NCI-H1436 treated with DMSO at 0.1 percent for 48 hours (cell line): ENCODE measurements at regions not wholly inside any gene's neighbourhood (a gene's known extent, or its start where the extent isn't known, plus 50 kb on each side); places are given as distances from the start of the nearest gene placed in this dataset.

ENCODE experiments used
- DNase-seq: peaks from one replicate; lab custom pipeline; 2025; lab: John Stamatoyannopoulos, UW

DNA sequence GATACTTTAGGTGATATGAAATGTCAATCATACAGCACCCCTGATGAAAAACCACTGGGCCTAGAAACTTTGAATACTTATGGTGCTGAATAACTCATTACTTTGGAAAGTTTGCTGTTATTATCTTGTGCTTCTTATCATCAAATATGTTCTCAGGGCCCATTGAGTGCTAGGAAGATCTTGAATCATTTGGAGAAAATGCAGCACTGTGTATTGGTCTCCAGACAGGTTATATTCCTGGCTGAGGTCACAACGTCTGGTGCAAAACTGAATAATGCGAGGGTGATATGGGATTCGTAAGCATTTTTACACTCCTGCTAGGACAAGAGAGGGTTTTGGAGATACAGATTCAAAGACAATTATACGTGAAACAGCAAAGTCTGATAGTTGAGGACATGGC lies 249.4 kb upstream of the TNC start:
- DNase-seq, result no peak

DNA sequence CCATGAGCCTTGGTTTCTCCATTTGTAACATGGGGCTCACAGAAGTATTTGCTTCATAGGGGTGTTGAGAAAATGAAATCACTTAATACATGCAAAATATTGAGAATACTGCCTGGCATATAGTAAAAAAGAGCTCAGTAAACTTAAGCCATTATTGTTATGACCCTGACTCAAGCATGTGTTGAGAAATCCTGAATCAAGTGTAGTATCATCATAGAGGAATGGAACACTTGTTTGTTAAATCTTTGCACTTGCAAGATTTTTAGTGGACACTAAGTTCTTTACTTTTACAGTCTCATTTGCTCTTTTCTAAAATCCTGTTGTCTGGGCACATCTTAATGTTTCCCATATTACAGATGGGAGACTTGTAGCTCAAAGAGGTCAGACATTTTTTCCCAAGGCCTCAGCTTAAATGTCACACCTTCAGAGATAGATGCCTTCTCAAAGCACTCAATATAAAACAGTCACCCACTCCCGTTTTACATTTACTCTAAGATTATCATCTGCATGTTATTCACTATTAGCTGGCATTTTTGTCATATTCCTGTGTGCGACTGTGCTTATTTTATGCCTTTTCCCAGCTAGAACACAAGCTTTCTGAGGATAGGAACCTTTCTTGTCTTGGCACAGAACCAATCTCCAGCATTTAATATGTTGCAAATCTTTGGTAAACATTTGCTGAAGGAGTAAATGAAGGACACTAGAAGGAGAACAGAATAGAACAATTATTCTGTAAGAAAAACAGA lies 250.0 kb upstream of the TNC start:
- no peak for DNase-seq

DNA sequence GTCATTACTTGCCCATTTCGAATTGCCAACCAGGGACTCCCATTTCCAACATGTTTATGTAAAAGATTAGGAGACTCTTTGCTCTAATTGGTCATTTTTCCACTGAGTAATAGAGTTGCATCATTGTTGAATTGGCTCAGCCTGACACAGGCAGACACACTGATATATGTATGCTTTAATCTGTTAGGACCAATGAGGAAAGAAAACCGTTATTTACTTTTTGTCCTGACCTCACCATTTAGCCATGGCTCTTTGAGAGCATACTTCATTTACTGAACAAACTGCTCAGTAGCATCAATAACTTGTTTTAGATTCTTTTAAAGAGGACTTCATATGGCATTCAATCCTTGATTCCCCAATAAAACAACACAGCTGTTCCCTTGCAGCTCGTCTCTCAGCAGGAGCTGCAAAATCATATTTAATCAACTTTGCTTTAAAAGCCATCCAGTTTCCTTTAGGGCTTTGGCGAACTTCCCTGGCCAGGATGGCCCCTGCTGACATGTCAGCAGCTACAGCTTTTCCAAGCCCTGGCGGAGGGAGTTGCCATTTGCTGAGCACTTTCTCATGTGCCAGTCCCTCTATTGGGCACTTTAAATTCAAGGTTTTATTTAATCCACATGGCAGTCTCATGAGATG lies 251.5 kb upstream of the TNC start:
- no peak for DNase-seq

DNA sequence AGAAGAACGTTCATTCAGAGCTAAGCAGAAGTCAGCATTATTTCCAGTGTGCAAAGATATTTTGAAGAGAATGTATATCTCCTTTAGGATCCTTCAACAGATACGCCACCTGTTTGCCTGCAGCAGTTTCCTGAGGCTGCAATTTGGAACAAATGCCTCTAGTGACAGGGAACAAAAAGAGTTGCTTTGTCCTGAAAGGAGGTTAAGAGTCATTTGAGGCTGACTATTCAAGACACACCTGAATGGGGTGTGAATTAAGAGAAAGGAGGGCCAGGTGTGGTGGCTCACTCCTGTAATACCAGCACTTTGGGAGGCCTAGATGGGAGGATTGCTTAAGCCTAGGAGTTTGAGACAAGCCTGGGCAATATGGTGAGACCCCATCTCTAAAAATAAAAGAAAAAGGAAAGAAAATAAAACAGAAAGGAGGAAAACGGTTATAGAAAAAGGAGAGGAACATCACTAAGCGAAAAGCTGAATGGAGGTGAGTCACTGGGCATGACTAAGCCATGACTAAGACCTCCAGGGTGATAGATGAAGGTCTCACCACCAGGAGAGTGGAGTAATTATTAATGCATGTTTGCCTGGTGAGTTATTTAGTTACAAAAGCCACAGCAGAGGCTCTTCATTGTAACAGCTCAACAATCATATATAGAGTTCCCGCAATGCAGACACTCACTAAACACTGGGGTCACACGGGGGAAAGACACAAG lies 255.2 kb upstream of the TNC start:
- no peak for DNase-seq

DNA sequence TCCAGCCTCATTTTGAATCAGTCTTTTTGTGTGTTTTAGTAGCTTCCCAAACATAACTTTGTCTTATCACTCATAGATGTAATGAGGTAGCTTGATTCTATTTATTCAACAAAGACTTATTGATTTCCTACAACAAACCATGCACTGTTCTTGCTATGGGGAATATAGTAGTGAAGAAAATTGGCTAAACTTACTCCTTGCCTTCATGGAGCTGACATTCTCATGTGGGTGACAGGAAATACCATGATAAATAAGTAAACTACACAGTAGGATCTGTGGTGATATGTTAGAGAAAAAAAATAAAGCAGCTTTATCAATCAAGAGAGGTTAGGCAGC lies 255.7 kb upstream of the TNC start:
- DNase-seq, result no peak

DNA sequence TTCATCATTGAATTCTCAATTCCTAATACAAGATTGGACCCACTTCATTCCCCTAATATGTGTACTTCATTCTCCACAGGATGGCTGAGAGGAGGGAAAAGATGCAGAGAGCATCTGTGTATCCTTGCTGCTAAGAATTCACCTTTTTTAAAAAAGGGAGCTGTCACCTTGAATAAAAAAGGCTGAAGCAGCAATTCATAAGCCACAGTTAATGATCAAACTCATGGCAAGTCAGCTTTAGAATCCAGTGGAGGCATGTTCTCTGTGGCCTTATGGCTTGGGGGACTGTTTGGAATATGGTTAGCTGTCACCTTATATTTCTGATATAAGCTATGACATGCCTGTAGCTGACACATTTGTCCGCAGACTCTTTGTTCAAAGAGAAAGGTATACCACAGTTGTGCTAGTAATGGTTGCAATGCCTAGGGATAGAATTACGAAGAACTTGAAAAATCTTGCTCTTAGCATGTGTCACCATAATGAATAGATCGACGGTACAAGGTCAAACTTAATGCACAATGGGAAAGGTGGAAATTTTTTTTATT lies 256.8 kb upstream of the TNC start:
- no peak for DNase-seq

DNA sequence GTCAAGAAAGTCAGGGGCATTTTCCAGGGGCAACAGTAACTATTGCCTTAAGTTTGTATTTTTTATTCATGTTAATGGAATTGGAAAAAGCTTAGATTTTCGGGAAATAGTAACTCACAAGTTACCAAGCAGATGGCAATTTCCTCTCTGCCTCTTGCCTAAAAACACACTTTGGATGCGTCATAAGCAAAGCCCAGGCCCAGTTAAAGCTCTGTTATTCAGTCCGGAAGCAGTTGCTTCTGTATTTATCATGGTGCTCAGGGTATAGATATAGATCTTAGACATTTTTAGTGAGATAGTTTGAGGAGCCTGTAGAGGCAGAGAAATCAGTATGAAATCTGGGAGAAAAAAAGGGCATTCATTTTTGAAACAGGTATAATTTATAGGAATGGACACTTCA lies 260.3 kb upstream of the TNC start:
- no peak for DNase-seq

DNA sequence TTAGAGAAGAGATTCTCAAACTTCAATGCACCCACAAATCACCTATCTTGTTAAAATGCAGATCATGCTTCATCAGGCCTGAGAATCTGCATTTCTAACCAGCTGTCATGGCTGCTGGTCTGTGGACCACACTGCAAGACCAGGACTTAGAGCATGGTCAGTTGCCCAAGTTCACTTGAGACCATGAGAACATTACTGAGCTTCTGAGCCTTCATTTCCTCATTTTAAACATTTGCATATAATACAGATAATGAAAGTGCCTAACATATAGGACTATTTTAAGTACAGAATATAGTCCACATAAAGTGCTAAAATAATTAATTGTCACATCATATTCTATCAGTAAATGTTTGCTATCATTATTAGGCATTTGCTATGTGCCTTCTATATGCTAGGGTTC lies 260.8 kb upstream of the TNC start:
- DNase-seq, result no peak

DNA sequence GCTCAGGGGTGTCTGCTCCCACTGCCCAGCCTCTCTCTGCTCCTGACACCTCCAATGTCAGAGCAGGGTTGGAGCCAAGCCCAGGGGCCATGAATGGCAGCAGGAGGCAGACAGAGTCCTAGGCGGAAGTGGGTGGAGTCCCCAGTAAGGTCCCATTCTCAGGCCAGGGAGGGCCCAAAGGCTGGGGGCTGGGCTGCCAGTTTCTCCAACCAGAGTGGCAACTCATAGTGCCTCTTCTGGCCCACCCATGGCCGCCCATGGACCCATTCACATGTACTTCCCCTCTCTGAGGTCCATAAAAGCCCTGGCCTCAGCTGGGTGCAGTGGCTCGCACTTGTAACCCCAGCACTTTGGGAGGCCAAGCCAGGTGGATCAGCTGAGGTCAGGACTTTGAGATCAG lies 261.8 kb upstream of the TNC start:
- no peak for DNase-seq

DNA sequence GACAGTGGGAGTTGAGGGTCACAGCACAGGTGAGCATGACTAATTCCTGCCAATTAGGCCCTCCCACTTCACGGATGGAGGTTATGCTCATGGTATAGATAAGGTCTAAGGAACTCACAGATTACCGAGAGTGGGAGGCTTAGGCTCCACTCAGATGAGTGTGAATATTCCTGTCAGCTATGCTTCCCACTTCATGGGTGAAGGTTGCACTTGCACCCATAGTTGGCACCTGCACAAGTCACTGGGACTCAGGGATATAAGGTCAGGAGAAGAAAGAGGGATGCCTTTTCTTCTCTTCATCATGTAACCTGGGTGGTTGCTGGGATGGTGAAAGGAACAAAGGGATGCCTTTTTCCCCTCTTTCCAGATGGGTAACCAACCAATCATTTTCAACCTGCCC lies 264.9 kb upstream of the TNC start:
- DNase-seq, result no peak

DNA sequence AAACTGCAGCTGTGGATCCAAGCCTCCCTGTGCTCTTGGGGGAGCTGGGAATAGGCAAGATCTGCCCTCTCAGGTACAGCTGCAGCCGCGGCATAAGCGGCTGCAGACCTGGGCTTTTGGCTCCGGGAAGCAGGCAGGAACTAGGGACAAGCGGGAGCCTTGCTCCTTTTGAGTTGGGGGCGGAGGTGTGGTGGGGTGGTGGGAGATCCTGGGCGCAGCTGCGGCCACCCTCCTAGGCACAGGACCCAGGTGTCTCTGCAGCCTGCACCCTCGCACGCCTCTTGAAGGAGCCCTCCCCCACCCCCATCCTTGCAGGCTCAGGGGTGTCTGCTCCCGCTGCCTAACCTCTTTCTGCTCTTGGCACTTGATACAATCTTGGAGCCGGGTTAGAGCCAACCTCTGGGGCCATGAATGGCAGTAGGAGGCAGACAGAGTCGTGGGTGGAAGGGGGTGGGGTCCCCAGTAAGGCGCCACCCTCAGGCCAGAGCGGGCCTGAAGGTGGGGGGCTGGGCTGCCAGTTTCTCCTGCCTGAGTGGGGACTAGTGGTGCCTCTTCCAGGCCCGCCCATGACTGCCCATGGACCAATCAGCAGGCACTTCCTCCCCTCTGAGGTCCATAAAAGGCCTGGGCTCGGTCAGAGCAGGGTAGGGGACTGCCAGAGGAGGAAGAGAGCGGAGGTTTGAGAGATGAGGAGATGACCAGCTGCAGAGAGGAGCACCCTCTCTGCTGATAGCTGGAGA lies 267.6 kb upstream of the TNC start:
- no peak for DNase-seq

DNA sequence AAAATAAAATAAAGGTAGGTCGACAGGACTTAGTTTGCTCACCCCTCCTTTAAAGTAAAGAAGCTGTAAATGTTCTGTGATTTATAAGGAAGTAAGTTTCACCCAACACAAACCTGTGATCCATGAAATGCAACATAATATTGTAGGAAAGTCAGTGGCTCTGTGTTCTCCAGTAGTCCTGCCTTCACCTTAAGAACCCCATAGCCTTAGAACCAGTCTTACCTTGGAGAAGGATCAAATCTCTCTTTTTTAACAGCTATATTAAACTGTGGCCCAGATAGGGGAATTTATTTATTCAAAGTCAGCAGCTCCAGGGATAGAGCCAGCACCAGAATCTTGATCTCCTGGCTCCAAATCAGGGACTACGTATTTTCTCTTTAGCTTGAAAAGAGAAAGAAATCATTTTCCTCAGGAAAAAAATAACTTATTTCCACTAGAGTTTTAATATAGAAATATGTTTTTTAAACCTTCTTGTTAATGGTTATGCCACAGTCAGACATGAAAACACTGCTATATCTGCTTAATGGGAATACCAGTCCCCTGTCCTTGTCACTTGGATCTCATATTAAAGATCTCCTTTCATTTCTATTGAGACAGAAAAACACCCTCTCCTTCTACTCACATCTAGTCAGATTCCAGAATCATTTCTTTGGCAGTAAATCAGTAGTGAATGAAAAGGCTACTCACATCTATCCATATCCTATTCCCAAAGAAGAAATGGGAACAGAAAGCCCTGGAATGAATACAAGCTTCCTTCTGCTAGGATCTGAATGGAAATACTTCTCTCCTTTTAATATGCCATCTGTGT lies 269.2 kb upstream of the TNC start:
- no peak for DNase-seq

DNA sequence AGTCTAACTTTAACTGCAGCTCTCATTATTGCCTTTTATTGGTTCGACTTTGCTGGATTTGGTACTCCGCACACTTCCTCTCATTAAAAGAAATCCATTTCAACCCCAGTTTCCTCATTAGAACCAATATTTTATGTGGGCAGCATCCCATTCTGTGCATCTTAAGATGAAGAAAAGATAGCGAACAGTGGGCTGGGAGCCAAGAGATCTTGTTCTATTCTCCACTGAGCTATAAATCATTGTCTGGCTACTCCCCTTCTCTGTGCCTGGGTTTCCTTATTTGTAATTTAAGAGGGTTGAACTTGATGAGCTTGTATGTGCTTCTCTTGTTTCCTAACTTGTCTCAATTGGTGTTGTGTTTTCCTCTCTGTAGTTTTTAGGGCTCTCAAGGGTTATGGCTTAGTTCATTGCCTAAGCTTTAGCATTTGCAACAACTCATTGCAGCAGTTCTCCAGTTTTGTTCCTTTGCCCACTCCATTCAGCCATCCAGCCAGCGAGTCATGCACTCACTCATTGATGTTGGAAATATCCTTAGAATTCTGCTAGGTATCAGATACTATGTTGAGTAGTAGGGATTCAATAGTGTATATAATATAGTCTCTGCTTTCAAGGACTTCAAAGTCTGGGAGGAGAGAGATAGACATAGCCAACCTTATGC lies 273.3 kb upstream of the TNC start:
- no peak for DNase-seq

DNA sequence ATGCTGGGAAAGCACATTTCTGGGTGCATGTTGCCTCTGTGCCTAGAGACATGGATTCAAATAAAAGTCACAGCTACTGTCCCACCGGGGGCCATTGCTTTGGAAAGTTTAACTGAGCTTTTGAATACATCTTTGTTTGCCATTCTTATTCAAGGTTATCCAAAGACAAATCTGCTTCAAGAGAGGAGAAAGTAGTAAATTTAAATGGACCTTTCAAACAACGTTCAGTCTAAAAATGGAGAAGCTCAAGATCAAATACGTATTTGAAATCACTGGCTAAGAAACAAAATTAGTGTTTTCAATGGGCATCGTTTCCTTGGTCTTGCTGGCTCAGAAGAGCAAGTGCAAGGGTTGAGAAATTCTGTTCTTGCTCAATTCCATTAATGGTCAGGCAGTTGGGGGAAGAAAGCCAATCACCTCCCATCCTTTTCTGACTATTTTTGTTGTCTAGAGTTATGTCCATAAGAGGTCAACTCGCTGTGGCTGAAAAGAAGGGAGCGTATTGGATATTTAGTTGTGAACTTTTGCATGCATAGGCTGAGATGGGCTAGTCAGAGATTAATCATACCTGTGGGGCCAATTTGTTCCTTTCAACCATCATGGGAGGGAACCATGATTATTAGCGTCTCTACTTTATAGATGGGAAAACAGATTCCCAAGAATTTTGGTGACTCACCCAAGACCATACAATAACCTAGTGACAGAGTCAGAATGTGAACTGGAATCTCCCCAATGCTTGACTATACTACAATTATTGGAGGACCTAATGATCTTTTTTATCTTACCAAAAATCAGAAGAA lies 276.2 kb upstream of the TNC start:
- no peak for DNase-seq

DNA sequence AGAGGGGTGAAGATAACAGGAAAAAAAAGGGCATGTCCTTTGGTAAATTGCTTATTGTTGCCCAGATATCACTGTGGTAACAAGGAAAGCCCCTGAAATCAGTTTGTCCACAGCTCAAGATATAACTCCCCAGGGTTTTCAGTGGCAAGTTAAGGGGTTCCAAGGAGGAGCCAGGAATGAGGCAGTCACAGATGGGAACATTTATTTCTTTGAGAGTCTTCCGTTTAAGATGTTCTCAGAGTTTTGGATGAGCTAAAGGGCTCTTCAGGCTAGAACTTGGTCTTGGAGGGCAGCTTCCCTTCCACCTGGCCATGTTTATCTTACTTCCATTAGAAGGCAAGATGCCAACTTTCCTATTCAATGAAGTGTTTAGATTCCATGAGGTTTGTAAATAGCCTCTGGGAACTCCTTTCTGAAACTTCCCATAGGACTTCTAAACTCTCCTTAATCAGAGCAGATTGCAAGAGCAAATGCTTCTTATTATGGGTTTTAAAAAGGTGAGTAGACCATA lies 277.6 kb upstream of the TNC start:
- DNase-seq, result no peak

DNA sequence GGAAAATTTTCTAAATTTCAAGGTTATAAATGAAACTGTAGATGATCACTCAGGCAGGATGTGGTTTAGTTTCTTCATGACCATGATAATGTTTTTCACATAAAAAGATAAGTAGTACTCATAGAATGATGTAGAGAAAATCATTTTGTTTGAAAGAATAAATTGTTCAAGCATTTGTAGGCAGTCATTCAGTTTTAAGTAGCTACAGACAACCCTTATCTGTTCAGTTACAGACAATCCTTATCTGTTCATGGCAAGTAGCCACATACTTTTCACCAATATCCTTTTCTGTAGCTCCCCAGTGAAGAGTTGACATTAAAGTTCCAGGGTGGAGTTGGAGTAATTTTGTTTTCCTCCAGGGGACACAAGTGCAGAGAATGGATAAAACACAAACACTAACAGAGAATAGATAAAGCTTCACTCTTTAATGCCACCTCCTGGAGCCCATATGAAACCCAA lies 278.1 kb upstream of the TNC start:
- no peak for DNase-seq

DNA sequence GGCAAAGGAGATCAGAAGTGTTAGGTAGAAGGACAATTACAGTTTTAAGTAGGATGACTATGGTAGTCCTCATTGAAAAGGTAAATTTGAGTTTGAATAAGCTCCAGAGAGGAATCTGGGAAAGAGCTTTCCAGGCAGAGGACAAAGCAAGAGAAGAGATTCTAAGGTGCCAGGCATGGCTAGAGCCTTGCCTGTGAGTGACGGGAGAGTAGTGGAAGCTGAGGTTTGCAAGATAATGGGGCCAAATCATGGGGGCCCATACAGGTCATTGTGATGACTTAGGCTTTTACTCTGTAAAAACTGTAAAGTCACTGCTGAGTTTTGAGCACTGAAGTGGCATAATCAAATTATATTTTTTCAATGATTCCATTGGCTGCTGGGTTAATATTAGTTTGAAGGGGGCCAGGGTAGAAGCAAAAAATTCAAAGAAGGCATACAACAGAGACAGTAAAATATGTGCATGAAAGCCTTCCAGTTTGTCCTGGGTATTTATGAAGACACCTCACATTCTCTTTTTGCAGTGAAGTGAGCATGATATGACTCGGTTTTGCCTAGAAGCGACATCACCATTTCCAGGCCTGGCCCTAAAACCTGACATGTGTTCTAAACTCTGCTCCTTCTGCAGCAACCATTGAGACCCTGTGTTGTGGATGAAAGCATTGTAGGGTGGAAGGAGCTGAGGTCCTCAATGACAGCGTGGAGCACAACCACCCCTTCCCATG lies 279.8 kb upstream of the TNC start:
- no peak for DNase-seq

DNA sequence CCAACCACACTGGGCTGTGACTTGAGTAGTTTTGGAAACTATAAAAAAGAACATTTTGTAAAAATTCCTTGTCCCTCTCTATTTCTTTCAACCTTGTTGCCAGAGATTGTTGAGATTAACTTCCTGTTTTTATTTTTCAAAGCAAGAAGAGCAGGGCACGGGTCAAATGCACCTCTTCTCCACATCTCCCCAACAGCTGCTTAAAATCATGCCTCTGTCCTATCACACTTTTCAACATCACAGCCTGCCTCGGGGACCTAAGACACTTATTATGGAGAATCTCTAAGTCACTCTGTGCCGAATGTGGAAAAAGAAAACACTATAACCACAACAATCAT lies 280.3 kb upstream of the TNC start:
- no peak for DNase-seq

DNA sequence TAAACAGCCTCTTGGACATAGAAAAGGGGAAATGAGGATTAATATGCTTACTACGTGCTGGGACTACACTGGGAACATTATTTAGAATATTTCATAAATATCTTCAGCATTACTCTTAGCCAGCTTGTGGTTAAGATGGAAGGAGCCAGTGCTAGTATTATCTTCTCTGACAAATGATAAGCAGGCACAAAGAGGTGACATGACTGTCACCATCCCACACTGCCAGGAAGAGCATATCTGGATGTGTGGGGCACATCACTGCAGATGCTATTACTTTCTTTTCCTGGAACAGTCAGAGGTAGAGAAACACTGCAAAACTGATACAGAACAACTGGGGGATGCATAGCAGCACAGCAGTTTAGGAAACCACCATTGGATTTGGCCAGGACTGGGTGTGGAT lies 281.0 kb upstream of the TNC start:
- DNase-seq, result no peak

DNA sequence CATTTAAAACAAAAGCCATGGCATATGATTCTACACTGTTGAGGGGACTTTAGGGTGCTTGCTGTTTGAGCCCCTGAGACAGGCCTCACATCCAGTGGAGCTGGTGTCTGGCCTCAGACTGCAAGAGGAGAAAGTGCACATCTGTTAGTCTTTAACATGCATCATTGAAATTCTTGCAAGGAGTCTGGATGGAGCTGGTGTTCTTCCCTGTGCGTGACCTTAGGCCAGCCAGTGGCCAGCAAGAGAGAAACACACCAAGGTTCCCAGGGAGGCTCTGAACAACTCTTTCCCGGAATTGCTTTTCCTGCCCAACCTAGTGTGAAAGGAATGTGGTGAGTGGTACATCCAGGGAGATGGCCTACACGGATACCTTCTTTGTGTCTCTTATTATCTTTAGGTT lies 282.8 kb upstream of the TNC start:
- no peak for DNase-seq
